HG03432 (cell line): ENCODE measurements at regions not wholly inside any gene's neighbourhood (a gene's known extent, or its start where the extent isn't known, plus 50 kb on each side); places are given as distances from the start of the nearest gene placed in this dataset.

Experiments
- ATAC-seq: cut with Tn5 transposase; IDR thresholded peaks from one replicate; pipeline ENCODE4 v1.9.1; 2021; ENCODE audit warnings: mild to moderate bottlenecking, moderate library complexity; ENCODE audit not compliant: unreplicated experiment

GRCh38 chr5:155068616-155069100, 55.1 kb downstream of the KIF4B start:
- ATAC-seq, result no peak

- ATAC-seq, result no peak
Measured at GRCh38 chr5:155069961-155070360, 56.4 kb downstream of the KIF4B start.

- no peak for ATAC-seq
Measured at GRCh38 chr5:155070781-155071180, 57.2 kb downstream of the KIF4B start.

GRCh38 chr5:155076379-155076778, 62.8 kb downstream of the KIF4B start:
- no peak for ATAC-seq

- ATAC-seq, result no peak
Measured at GRCh38 chr5:155079698-155080097, 66.1 kb downstream of the KIF4B start.

GRCh38 chr5:155080721-155081120, 67.2 kb downstream of the KIF4B start:
- no peak for ATAC-seq

GRCh38 chr5:155081618-155082017, 68.1 kb downstream of the KIF4B start:
- no peak for ATAC-seq

GRCh38 chr5:155082401-155082800, 68.8 kb downstream of the KIF4B start:
- ATAC-seq, result no peak

- no peak for ATAC-seq
Measured at GRCh38 chr5:155085282-155085989, 71.9 kb downstream of the KIF4B start.

- ATAC-seq, result no peak
Measured at GRCh38 chr5:155087036-155087435, 73.5 kb downstream of the KIF4B start.

- ATAC-seq, result no peak
Measured at GRCh38 chr5:155088811-155089210, 75.3 kb downstream of the KIF4B start.

- no peak for ATAC-seq
Measured at GRCh38 chr5:155089643-155090042, 76.1 kb downstream of the KIF4B start.

- no peak for ATAC-seq
Measured at GRCh38 chr5:155091063-155091648, 77.6 kb downstream of the KIF4B start.

GRCh38 chr5:155091768-155092717, 78.5 kb downstream of the KIF4B start:
- no peak for ATAC-seq

GRCh38 chr5:155094455-155094854, 80.9 kb downstream of the KIF4B start:
- ATAC-seq, result no peak

- no peak for ATAC-seq
Measured at GRCh38 chr5:155097995-155098394, 84.4 kb downstream of the KIF4B start.

GRCh38 chr5:155098433-155098832, 84.9 kb downstream of the KIF4B start:
- ATAC-seq, result no peak

GRCh38 chr5:155101697-155102096, 88.1 kb downstream of the KIF4B start:
- ATAC-seq, result no peak

- ATAC-seq, result no peak
Measured at GRCh38 chr5:155103146-155103545, 89.6 kb downstream of the KIF4B start.

- ATAC-seq, result no peak
Measured at GRCh38 chr5:155104441-155104840, 90.9 kb downstream of the KIF4B start.

- no peak for ATAC-seq
Measured at GRCh38 chr5:155106221-155106620, 92.7 kb downstream of the KIF4B start.
